K562 (cell line): ENCODE measurements at regions not wholly inside any gene's neighbourhood (a gene's known extent, or its start where the extent isn't known, plus 50 kb on each side); places are given as distances from the start of the nearest gene placed in this dataset.

Experiments
- ATAC-seq: fragments of 200-7000 bp; cut with Tn5 transposase; 3 replicates; pipeline ENCODE4 v1.9.1; 2020; ENCODE audit warnings: moderate library complexity
- BruUV-seq: library from RNA; stranded (reverse); fragments of 400-500 nt; replicated peaks from 2 replicates; lab custom pipeline; 2021; lab: Mats Ljungman, UMichigan
- CTCF ChIA-PET: fragments of 300-600 bp; formaldehyde crosslinking; extraction: SDS; loops from one replicate; lab custom pipeline; 2021; ENCODE audit warnings: low intra/inter-chr PET ratio; lab: Yijun Ruan, JAX
- POLR2A ChIA-PET: fragments of 300-600, 350-650 bp; sonication (Branson Sonifier 250); formaldehyde crosslinking; extraction: SDS; loops from one replicate; lab custom pipeline; 2021; ENCODE audit warnings: antibody characterized with exemption, inconsistent platforms; lab: Yijun Ruan, JAX
- DNase-seq, 4 experiments: peaks; one replicate each; pipeline versions ENCODE4 v3.0.0 to v3.0.0-alpha.2; 2011 to 2018; ENCODE audit warnings: low spot score in 3 of 4, mixed read lengths in 3 of 4; ENCODE audit errors: extremely low read depth in 1 of 4
- FAIRE-seq: peaks from 2 replicates; lab custom pipeline; 2011; peaks lifted over from hg19 to GRCh38; lab: Jason Lieb, UNC
- H2AFZ ChIP-seq: 2 replicates; pipeline ENCODE4 v1.6.0; 2011; ENCODE audit warnings: low read depth, low read length, control low read depth, inconsistent platforms
- H3K27ac ChIP-seq: fragments of 200-600 bp; 3 replicates; pipeline ENCODE4 v1.8.0; 2011; ENCODE audit warnings: low read depth, mild to moderate bottlenecking, control low read depth, inconsistent platforms, low read length, moderate library complexity, mixed read lengths; ENCODE audit errors: extremely low read depth
- H3K27me3 ChIP-seq, 2 experiments: fragments of 300-600 bp in 1 of 2; 2 replicates in 1 of 2; 3 replicates in 1 of 2; pipeline versions ENCODE4 v1.6.0 to v1.8.0; 2011; ENCODE audit warnings: inconsistent platforms in 2 of 2, low read length in 2 of 2, mild to moderate bottlenecking in 1 of 2, mixed read lengths in 1 of 2, moderate library complexity in 1 of 2; ENCODE audit not compliant: control insufficient read depth in 2 of 2, insufficient read depth in 2 of 2
- H3K36me3 ChIP-seq: fragments of 300-600 bp; 3 replicates; pipeline ENCODE4 v1.8.0; 2011; ENCODE audit warnings: mild to moderate bottlenecking, low read length, inconsistent platforms; ENCODE audit not compliant: control insufficient read depth, insufficient read depth
- H3K4me1 ChIP-seq, 2 experiments: fragments of 200-600 bp in 1 of 2; replicated peaks in 1 of 2; 2 replicates in 1 of 2; 3 replicates in 1 of 2; pipeline versions ENCODE4 v1.5.1 to v1.8.0; 2011; ENCODE audit warnings: inconsistent platforms in 2 of 2, low read length in 2 of 2, mild to moderate bottlenecking in 1 of 2, mixed read lengths in 1 of 2, moderate library complexity in 1 of 2; ENCODE audit not compliant: control insufficient read depth in 2 of 2, insufficient read depth in 2 of 2
- H3K4me2 ChIP-seq: 2 replicates; pipeline ENCODE4 v1.6.1; 2011; ENCODE audit warnings: low read length, control low read depth, inconsistent platforms, mixed read lengths; ENCODE audit not compliant: insufficient read depth
- H3K4me3 ChIP-seq: fragments of 200-600 bp; sonication (generic), shearing (Covaris generic); 2 replicates; pipeline ENCODE4 v1.5.1; 2016; ENCODE audit warnings: control low read depth, inconsistent platforms
- H3K79me2 ChIP-seq: fragments of 200-600 bp; 3 replicates; pipeline ENCODE4 v1.8.0; 2011; ENCODE audit warnings: low read length, inconsistent platforms; ENCODE audit not compliant: control insufficient read depth, insufficient read depth
- H3K9ac ChIP-seq, 2 experiments: 2 replicates each; pipeline versions ENCODE4 v1.6.0 to v1.6.1; 2011; ENCODE audit warnings: low read depth in 2 of 2, low read length in 2 of 2, control low read depth in 1 of 2, inconsistent platforms in 1 of 2, mild to moderate bottlenecking in 1 of 2, mixed read lengths in 1 of 2; ENCODE audit not compliant: insufficient read depth in 1 of 2
- H3K9me1 ChIP-seq: one replicate; pipeline ENCODE4 v1.6.0; 2011; ENCODE audit warnings: inconsistent platforms, mild to moderate bottlenecking, low read length, moderate library complexity; ENCODE audit not compliant: control insufficient read depth, insufficient read depth
- H3K9me3 ChIP-seq: replicated peaks from 2 replicates; pipeline ENCODE4 v1.5.1; 2011; ENCODE audit warnings: low read depth, low read length, inconsistent platforms; ENCODE audit not compliant: control insufficient read depth, insufficient read depth
- H4K20me1 ChIP-seq: replicated peaks from 2 replicates; pipeline ENCODE4 v1.6.1; 2011; ENCODE audit warnings: low read length, inconsistent platforms, mixed read lengths; ENCODE audit not compliant: control insufficient read depth, insufficient read depth
- CREB3L1 ChIP-seq: fragments of 450-650 bp; IDR thresholded peaks from 2 replicates; pipeline ENCODE4 v1.6.1; 2014; ENCODE audit warnings: low read depth, mild to moderate bottlenecking, moderate library complexity, borderline replicate concordance
- E2F8 ChIP-seq: fragments of 450-650 bp; IDR thresholded peaks from 2 replicates; pipeline ENCODE4 v1.7.1; 2018; ENCODE audit warnings: mild to moderate bottlenecking, low read depth; ENCODE audit not compliant: partially characterized antibody
- HMGXB4 ChIP-seq: sonication (generic); formaldehyde crosslinking; IDR thresholded peaks from 2 replicates; pipeline ENCODE4 v1.8.1; 2023; ENCODE audit warnings: mild to moderate bottlenecking, missing genetic modification reagents
- NBN ChIP-seq: fragments of 450-650 bp; IDR thresholded peaks from 2 replicates; pipeline ENCODE4 v1.6.1; 2016; ENCODE audit warnings: low read depth, mild to moderate bottlenecking
- PTRF ChIP-seq: fragments of 450-650 bp; IDR thresholded peaks from 2 replicates; pipeline ENCODE4 v1.6.1; 2016; ENCODE audit warnings: mild to moderate bottlenecking, missing genetic modification characterization, missing compliant biosample characterization
- SMARCA5 ChIP-seq: fragments of 450-650 bp; IDR thresholded peaks from 2 replicates; pipeline ENCODE4 v1.6.1; 2016
- TEAD2 ChIP-seq: fragments of 450-650 bp; IDR thresholded peaks from 2 replicates; pipeline ENCODE4 v1.6.1; 2016; ENCODE audit warnings: missing genetic modification characterization, control low read depth, missing compliant biosample characterization
- USF1 ChIP-seq: sonication (generic); formaldehyde crosslinking; IDR thresholded peaks from 2 replicates; pipeline ENCODE4 v1.9.0; 2022; ENCODE audit warnings: mild to moderate bottlenecking, missing genetic modification reagents
- ZNF347 ChIP-seq: fragments of 450-650 bp; formaldehyde crosslinking; IDR thresholded peaks from 2 replicates; pipeline ENCODE4 v1.4.0; 2020; ENCODE audit warnings: low read depth, mild to moderate bottlenecking, moderate library complexity
- ZNF586 ChIP-seq: fragments of 450-650 bp; formaldehyde crosslinking; conservative IDR thresholded peaks from 2 replicates; pipeline ENCODE4 v1.4.0; 2020; ENCODE audit warnings: mild to moderate bottlenecking, moderate library complexity
- WGBS: fragments of 100-300 bp; shearing (Covaris generic); methylation state at CpG from one replicate; pipeline ENCODE4 v1.1.6; 2016; ENCODE audit warnings: low coverage, mixed read lengths; ENCODE audit not compliant: insufficient coverage; ENCODE audit errors: missing lambda C conversion rate; 5-methylcytosine and 5-hydroxymethylcytosine counted together
- in situ Hi-C: fragments of 300-500 bp; cut with MboI; formaldehyde crosslinking; loops from 4 replicates; pipeline ENCODE4 v1.15.0; 2018; ENCODE audit warnings: inconsistent platforms, mixed read lengths
- intact Hi-C: fragments of 100-400 bp; cut with micrococcal nuclease; formaldehyde crosslinking; loops from 2 replicates; pipeline ENCODE4 v1.14.2; 2022

- no peak for DNase-seq
- BruUV-seq = no TSS peak
- in situ Hi-C loops = no loop called here
- no peak overlapping the region for H3K4me2 ChIP-seq
- H3K9me1 ChIP-seq = no peaks in the 10 kb centered on the region
- H3K4me1 ChIP-seq = no peaks in the 10 kb centered on the region
- no peak for ATAC-seq
- POLR2A ChIA-PET = no interaction called here
- H3K27me3 ChIP-seq = no peaks in the 10 kb centered on the region
- H2AFZ ChIP-seq = no peak overlapping the region
- no peak for TF ChIP-seq TEAD2 (tag)
- no peak for TF ChIP-seq NBN
- TF ChIP-seq CREB3L1 = no peak
- no peak for TF ChIP-seq PTRF (tag)
- TF ChIP-seq USF1 (CRISPR knock-in tag) = no peak
- TF ChIP-seq ZNF347 = no peak
- TF ChIP-seq SMARCA5 = no peak
- no peak for TF ChIP-seq HMGXB4
- TF ChIP-seq E2F8 = no peak
- TF ChIP-seq ZNF586 (CRISPR knock-in tag) = no peak
- no peaks in the 10 kb centered on the region for H3K9me3 ChIP-seq
- intact Hi-C loops = no loop called here
- H3K4me3 ChIP-seq = no peak overlapping the region
- H4K20me1 ChIP-seq = no peaks in the 10 kb centered on the region
- H3K9ac ChIP-seq = no peak overlapping the region
- no peaks in the 10 kb centered on the region for H3K79me2 ChIP-seq
- H3K27ac ChIP-seq = no peak overlapping the region
- H3K36me3 ChIP-seq = no peaks in the 10 kb centered on the region
- FAIRE-seq = no peak
- 0% methylated on average over 1 of the region's 1 CpG for WGBS
- CTCF ChIA-PET = no interaction called here
Observed at GRCh38 chr5:175377816-175378215, 66.2 kb downstream of the DRD1 start.
